ENCODE measurements at regions not wholly inside any gene's neighbourhood (a gene's known extent, or its start where the extent isn't known, plus 50 kb on each side); places are given as distances from the start of the nearest gene placed in this dataset.

DNA sequence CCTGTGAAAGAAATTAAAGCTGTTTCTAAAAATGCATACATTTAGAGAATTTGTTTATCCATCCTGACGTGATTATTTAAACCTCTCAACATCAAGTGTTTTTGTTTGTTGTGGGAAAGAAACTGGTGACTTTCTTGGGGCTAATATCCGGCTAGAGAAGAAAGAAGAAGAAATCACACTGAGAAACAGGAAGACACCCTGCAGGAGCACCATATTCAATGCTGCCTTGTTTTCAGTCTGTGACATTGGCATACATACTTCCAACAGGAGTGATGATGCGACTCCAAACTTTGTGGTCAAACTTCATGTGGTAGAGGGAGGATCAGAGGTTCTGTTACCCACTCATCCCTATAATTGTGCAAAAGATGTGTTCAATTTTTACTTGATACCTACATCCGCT is 997.6 kb upstream of the CITED2 start:
- no peak overlapping the region for H3K9ac ChIP-seq (ENCODE audit: low read length)
- H3K4me1 ChIP-seq (ENCODE audit: low read length), result no peaks in the 10 kb centered on the region
- H3K9me2 ChIP-seq (replicated peaks; ENCODE audit: insufficient read depth, low read length), result no peaks in the 10 kb centered on the region
- no peak overlapping the region for H2AFZ ChIP-seq (ENCODE audit: low read length)
- no peak for DNase-seq
- H3K4me3 ChIP-seq (ENCODE audit: low read length), result no peak overlapping the region
- H3K27me3 ChIP-seq (ENCODE audit: low read length), result no peaks in the 10 kb centered on the region
- H3K79me2 ChIP-seq (ENCODE audit: low read length), result no peaks in the 10 kb centered on the region
- no peaks in the 10 kb centered on the region for H3K9me3 ChIP-seq (ENCODE audit: low read length)
- no peak overlapping the region for H3K27ac ChIP-seq (ENCODE audit: low read length)
- no peaks in the 10 kb centered on the region for H4K20me1 ChIP-seq (ENCODE audit: insufficient read depth, low read depth, low read length)
- no peak overlapping the region for H3K4me2 ChIP-seq (ENCODE audit: low read depth, low read length, poor library complexity, severe bottlenecking)
- H3K36me3 ChIP-seq (ENCODE audit: insufficient read depth, low read length), result no peaks in the 10 kb centered on the region

GRCh38 chr6:140370976-140371870 is 996.8 kb upstream of the CITED2 start:
- H3K4me2 ChIP-seq (ENCODE audit: low read depth, low read length, poor library complexity, severe bottlenecking), result no peak overlapping the region
- no peaks in the 10 kb centered on the region for H3K4me1 ChIP-seq (ENCODE audit: low read length)
- H3K36me3 ChIP-seq (ENCODE audit: insufficient read depth, low read length), result no peaks in the 10 kb centered on the region
- no peaks in the 10 kb centered on the region for H3K79me2 ChIP-seq (ENCODE audit: low read length)
- no peaks in the 10 kb centered on the region for H3K9me2 ChIP-seq (replicated peaks; ENCODE audit: insufficient read depth, low read length)
- no peaks in the 10 kb centered on the region for H3K27me3 ChIP-seq (ENCODE audit: low read length)
- H3K27ac ChIP-seq (ENCODE audit: low read length), result no peak overlapping the region
- no peaks in the 10 kb centered on the region for H4K20me1 ChIP-seq (ENCODE audit: insufficient read depth, low read depth, low read length)
- no peak overlapping the region for H3K9ac ChIP-seq (ENCODE audit: low read length)
- no peaks in the 10 kb centered on the region for H3K9me3 ChIP-seq (ENCODE audit: low read length)
- no peak for DNase-seq
- H2AFZ ChIP-seq (ENCODE audit: low read length), result no peak overlapping the region
- no peak overlapping the region for H3K4me3 ChIP-seq (ENCODE audit: low read length)

GRCh38 chr6:140370441-140370840 is 996.0 kb upstream of the CITED2 start:
- H3K27me3 ChIP-seq (ENCODE audit: low read length), result no peaks in the 10 kb centered on the region
- no peaks in the 10 kb centered on the region for H3K4me1 ChIP-seq (ENCODE audit: low read length)
- no peaks in the 10 kb centered on the region for H3K9me2 ChIP-seq (replicated peaks; ENCODE audit: insufficient read depth, low read length)
- DNase-seq, result no peak
- H3K27ac ChIP-seq (ENCODE audit: low read length), result no peak overlapping the region
- H3K36me3 ChIP-seq (ENCODE audit: insufficient read depth, low read length), result no peaks in the 10 kb centered on the region
- no peak overlapping the region for H3K4me2 ChIP-seq (ENCODE audit: low read depth, low read length, poor library complexity, severe bottlenecking)
- no peaks in the 10 kb centered on the region for H3K9me3 ChIP-seq (ENCODE audit: low read length)
- no peaks in the 10 kb centered on the region for H3K79me2 ChIP-seq (ENCODE audit: low read length)
- no peak overlapping the region for H2AFZ ChIP-seq (ENCODE audit: low read length)
- H3K4me3 ChIP-seq (ENCODE audit: low read length), result no peak overlapping the region
- H3K9ac ChIP-seq (ENCODE audit: low read length), result no peak overlapping the region
- H4K20me1 ChIP-seq (ENCODE audit: insufficient read depth, low read depth, low read length), result no peaks in the 10 kb centered on the region

DNA sequence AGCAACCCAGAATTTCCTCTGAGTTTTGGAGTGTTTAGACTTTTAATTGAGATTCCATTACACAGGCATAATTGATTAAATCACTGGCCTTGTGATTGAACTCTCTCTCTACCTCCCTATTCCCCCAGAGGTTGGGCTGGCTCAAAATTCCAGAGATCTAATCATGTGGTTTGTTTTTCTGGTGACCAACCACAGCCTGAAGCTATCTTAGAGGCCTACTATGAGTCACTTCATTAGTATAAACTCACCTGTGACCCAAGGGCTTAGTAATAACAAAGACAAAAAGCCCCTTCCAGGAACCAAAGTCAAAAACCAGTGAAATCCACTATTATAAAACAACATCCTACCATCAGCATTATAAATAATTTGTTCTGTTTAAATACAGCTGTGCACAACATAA is 992.5 kb upstream of the CITED2 start:
- no peaks in the 10 kb centered on the region for H3K9me3 ChIP-seq (ENCODE audit: low read length)
- no peaks in the 10 kb centered on the region for H3K79me2 ChIP-seq (ENCODE audit: low read length)
- H3K4me3 ChIP-seq (ENCODE audit: low read length), result no peak overlapping the region
- no peak for DNase-seq
- H4K20me1 ChIP-seq (ENCODE audit: insufficient read depth, low read depth, low read length), result no peaks in the 10 kb centered on the region
- no peak overlapping the region for H3K9ac ChIP-seq (ENCODE audit: low read length)
- H3K27me3 ChIP-seq (ENCODE audit: low read length), result no peaks in the 10 kb centered on the region
- no peak overlapping the region for H3K27ac ChIP-seq (ENCODE audit: low read length)
- H3K9me2 ChIP-seq (replicated peaks; ENCODE audit: insufficient read depth, low read length), result no peaks in the 10 kb centered on the region
- H3K4me2 ChIP-seq (ENCODE audit: low read depth, low read length, poor library complexity, severe bottlenecking), result no peak overlapping the region
- no peak overlapping the region for H2AFZ ChIP-seq (ENCODE audit: low read length)
- H3K4me1 ChIP-seq (ENCODE audit: low read length), result no peaks in the 10 kb centered on the region
- H3K36me3 ChIP-seq (ENCODE audit: insufficient read depth, low read length), result no peaks in the 10 kb centered on the region

GRCh38 chr6:140364916-140365315 is 990.5 kb upstream of the CITED2 start:
- Histone ChIP-seq H3K79me2 (ENCODE audit: low read length) (no peaks in the 10 kb centered on the region), H3K36me3 (ENCODE audit: insufficient read depth, low read length) (no peaks in the 10 kb centered on the region), H2AFZ (ENCODE audit: low read length) (no peak overlapping the region), H3K27ac (ENCODE audit: low read length) (no peak overlapping the region), H3K9ac (ENCODE audit: low read length) (no peak overlapping the region), H3K9me2 (replicated peaks; ENCODE audit: insufficient read depth, low read length) (no peaks in the 10 kb centered on the region), H3K9me3 (ENCODE audit: low read length) (no peaks in the 10 kb centered on the region), H3K4me1 (ENCODE audit: low read length) (no peaks in the 10 kb centered on the region), H3K4me3 (ENCODE audit: low read length) (no peak overlapping the region), H3K27me3 (ENCODE audit: low read length) (no peaks in the 10 kb centered on the region), H4K20me1 (ENCODE audit: insufficient read depth, low read depth, low read length) (no peaks in the 10 kb centered on the region), H3K4me2 (ENCODE audit: low read depth, low read length, poor library complexity, severe bottlenecking) (no peak overlapping the region)
- no peak for DNase-seq

GRCh38 chr6:140360651-140361050 is 986.2 kb upstream of the CITED2 start:
- no peak for DNase-seq
- no peaks in the 10 kb centered on the region for H4K20me1 ChIP-seq (ENCODE audit: insufficient read depth, low read depth, low read length)
- H3K9me3 ChIP-seq (ENCODE audit: low read length), result no peaks in the 10 kb centered on the region
- no peak overlapping the region for H3K4me3 ChIP-seq (ENCODE audit: low read length)
- H3K27me3 ChIP-seq (ENCODE audit: low read length), result no peaks in the 10 kb centered on the region
- H3K9me2 ChIP-seq (replicated peaks; ENCODE audit: insufficient read depth, low read length), result no peaks in the 10 kb centered on the region
- H3K36me3 ChIP-seq (ENCODE audit: insufficient read depth, low read length), result no peaks in the 10 kb centered on the region
- H3K4me2 ChIP-seq (ENCODE audit: low read depth, low read length, poor library complexity, severe bottlenecking), result no peak overlapping the region
- H3K27ac ChIP-seq (ENCODE audit: low read length), result no peak overlapping the region
- H2AFZ ChIP-seq (ENCODE audit: low read length), result no peak overlapping the region
- H3K9ac ChIP-seq (ENCODE audit: low read length), result no peak overlapping the region
- no peaks in the 10 kb centered on the region for H3K4me1 ChIP-seq (ENCODE audit: low read length)
- no peaks in the 10 kb centered on the region for H3K79me2 ChIP-seq (ENCODE audit: low read length)

GRCh38 chr6:140355476-140355875 is 981.0 kb upstream of the CITED2 start:
- Histone ChIP-seq H3K79me2 (ENCODE audit: low read length) (no peaks in the 10 kb centered on the region), H3K4me3 (ENCODE audit: low read length) (no peak overlapping the region), H3K27me3 (ENCODE audit: low read length) (no peaks in the 10 kb centered on the region), H3K27ac (ENCODE audit: low read length) (no peak overlapping the region), H3K9me3 (ENCODE audit: low read length) (no peaks in the 10 kb centered on the region), H2AFZ (ENCODE audit: low read length) (no peak overlapping the region), H3K9ac (ENCODE audit: low read length) (no peak overlapping the region), H3K4me2 (ENCODE audit: low read depth, low read length, poor library complexity, severe bottlenecking) (no peak overlapping the region), H3K9me2 (replicated peaks; ENCODE audit: insufficient read depth, low read length) (no peaks in the 10 kb centered on the region), H3K36me3 (ENCODE audit: insufficient read depth, low read length) (no peaks in the 10 kb centered on the region), H4K20me1 (ENCODE audit: insufficient read depth, low read depth, low read length) (no peaks in the 10 kb centered on the region), H3K4me1 (ENCODE audit: low read length) (no peaks in the 10 kb centered on the region)
- DNase-seq, result no peak

DNA sequence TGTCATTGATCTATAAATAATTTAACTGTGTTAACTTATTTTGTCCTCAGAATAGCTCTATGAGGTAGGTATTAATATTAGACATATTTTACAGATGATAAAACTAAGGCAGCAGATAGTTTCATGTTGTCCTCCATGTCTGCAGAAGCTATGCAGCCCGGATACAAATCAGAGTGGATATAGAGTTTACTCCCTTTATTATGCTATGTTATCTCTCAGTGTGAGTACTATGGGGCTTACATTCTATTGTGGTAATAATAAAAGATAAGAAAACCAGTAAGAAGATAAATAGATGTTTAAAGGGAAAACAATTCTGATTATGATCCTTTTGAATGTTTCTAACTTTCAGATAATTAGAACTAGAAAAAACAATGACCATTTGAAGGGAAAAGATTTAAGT is 979.8 kb upstream of the CITED2 start:
- H3K9ac ChIP-seq (ENCODE audit: low read length), result no peak overlapping the region
- no peaks in the 10 kb centered on the region for H4K20me1 ChIP-seq (ENCODE audit: insufficient read depth, low read depth, low read length)
- no peaks in the 10 kb centered on the region for H3K79me2 ChIP-seq (ENCODE audit: low read length)
- H3K9me3 ChIP-seq (ENCODE audit: low read length), result no peaks in the 10 kb centered on the region
- no peak overlapping the region for H2AFZ ChIP-seq (ENCODE audit: low read length)
- H3K27me3 ChIP-seq (ENCODE audit: low read length), result no peaks in the 10 kb centered on the region
- no peaks in the 10 kb centered on the region for H3K9me2 ChIP-seq (replicated peaks; ENCODE audit: insufficient read depth, low read length)
- H3K4me3 ChIP-seq (ENCODE audit: low read length), result no peak overlapping the region
- H3K27ac ChIP-seq (ENCODE audit: low read length), result no peak overlapping the region
- H3K4me2 ChIP-seq (ENCODE audit: low read depth, low read length, poor library complexity, severe bottlenecking), result no peak overlapping the region
- no peak for DNase-seq
- H3K4me1 ChIP-seq (ENCODE audit: low read length), result no peaks in the 10 kb centered on the region
- no peaks in the 10 kb centered on the region for H3K36me3 ChIP-seq (ENCODE audit: insufficient read depth, low read length)

Data from Karpas-422 (cell line).